Mucosa of descending colon (tissue), 3 donors: ENCODE measurements at regions not wholly inside any gene's neighbourhood (a gene's known extent, or its start where the extent isn't known, plus 50 kb on each side); places are given as distances from the start of the nearest gene placed in this dataset.

Source experiments
- ATAC-seq: fragments of 200-7000 bp; cut with Tn5 transposase; one replicate; pipeline ENCODE4 v1.9.1; 2020; ENCODE audit warnings: mild to moderate bottlenecking, moderate library complexity
- DNase-seq, 3 donors: peaks; one replicate each; pipeline ENCODE4 v3.0.0-alpha.2; 2020
- H3K36me3 ChIP-seq: fragments of 200-600 bp; one replicate; pipeline ENCODE4 v1.8.0; 2021; ENCODE audit warnings: low read depth, mild to moderate bottlenecking
- H3K4me1 ChIP-seq: fragments of 200-600 bp; one replicate; pipeline ENCODE4 v1.8.0; 2021; ENCODE audit warnings: low read depth, mild to moderate bottlenecking
- H3K4me3 ChIP-seq: fragments of 200-600 bp; one replicate; pipeline ENCODE4 v1.8.0; 2021; ENCODE audit warnings: mild to moderate bottlenecking
- H3K9me3 ChIP-seq: fragments of 200-600 bp; one replicate; pipeline ENCODE4 v1.8.0; 2021; ENCODE audit warnings: mild to moderate bottlenecking
- intact Hi-C, 2 donors: fragments of 100-400 bp; cut with DNase I in 1 of 2; cut with micrococcal nuclease in 1 of 2; formaldehyde crosslinking; loops; one replicate each; pipeline versions ENCODE4 v1.11.0 to v1.11.1; 2022; cut with DNase I, micrococcal nuclease
- TF ChIP-seq, protein P1 (sequence below): fragments of 200-600 bp; IDR thresholded peaks from one replicate; pipeline ENCODE4 v1.8.0; 2022; ENCODE audit warnings: antibody characterized with exemption, mild to moderate bottlenecking
- donor health status: DM: no; HTN: no; CAD: no; lungs with moderate emphysema.
- donor health status: DM: no; HTN: no; CAD: no.
- donor health status: DM: no; HTN: yes; CAD: no.

- intact Hi-C loops = no loop called here
- Histone ChIP-seq H3K4me3 (no peak overlapping the region), H3K36me3 (no peaks in the 10 kb centered on the region), H3K9me3 (no peaks in the 10 kb centered on the region), H3K4me1 (no peaks in the 10 kb centered on the region)
- TF ChIP-seq, protein P1, sequence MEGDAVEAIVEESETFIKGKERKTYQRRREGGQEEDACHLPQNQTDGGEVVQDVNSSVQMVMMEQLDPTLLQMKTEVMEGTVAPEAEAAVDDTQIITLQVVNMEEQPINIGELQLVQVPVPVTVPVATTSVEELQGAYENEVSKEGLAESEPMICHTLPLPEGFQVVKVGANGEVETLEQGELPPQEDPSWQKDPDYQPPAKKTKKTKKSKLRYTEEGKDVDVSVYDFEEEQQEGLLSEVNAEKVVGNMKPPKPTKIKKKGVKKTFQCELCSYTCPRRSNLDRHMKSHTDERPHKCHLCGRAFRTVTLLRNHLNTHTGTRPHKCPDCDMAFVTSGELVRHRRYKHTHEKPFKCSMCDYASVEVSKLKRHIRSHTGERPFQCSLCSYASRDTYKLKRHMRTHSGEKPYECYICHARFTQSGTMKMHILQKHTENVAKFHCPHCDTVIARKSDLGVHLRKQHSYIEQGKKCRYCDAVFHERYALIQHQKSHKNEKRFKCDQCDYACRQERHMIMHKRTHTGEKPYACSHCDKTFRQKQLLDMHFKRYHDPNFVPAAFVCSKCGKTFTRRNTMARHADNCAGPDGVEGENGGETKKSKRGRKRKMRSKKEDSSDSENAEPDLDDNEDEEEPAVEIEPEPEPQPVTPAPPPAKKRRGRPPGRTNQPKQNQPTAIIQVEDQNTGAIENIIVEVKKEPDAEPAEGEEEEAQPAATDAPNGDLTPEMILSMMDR = no peak
- ATAC-seq = no peak
- DNase-seq = no peak
These were observed 98.3 kb upstream of the CPNE8 start for GRCh38 chr12:39003541-39004155.

DNA sequence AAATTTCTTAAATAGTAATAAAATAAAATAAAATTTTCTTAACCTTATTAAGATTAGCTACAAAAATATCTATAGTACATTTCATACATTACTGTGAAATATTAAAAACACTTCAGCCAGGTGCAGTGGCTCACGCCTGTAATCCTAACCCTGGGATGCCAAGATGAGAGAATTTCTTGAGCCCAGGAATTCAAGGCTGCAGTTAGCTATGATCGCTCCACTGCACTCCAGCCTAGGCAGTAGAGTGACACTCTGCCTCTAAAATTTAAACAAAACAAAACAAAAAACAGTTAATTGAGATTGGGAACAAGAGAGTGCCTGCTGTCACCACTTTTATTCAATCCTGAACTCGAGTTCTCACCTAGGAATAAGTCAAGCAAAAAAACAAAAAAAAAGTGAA lies 95.0 kb upstream of the CPNE8 start:
- no peak for ATAC-seq
- Histone ChIP-seq H3K4me1 (no peaks in the 10 kb centered on the region), H3K36me3 (no peaks in the 10 kb centered on the region), H3K4me3 (no peak overlapping the region), H3K9me3 (no peaks in the 10 kb centered on the region)
- intact Hi-C loops = no loop called here
- DNase-seq = no peak
- TF ChIP-seq, protein P1 = no peak

DNA sequence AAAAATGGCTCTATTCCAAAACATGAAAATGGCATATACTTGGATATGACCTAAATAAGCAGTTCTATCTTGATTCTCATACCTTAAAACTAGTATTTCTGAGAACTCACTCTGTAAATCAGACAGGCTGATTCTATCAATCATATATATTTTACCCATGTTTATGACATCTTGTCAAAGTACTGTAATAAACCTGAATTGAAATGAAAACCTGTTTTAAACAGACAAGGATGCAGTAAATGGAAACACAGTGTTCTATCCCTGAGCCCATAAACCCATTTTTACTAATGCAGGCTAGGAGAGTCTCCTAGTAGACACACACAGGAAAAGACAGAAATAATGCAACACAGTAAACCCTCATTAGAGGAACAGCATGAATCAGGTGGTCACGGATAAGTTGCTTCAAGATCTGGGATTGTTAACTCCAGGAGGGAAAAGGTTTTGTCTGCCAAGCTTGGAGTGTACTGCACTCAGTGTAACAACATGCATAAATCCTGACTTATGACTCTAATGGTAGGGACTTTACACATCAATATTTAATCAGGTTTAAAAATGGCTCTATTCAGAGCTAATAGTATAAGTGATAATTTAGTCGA lies 93.6 kb upstream of the CPNE8 start:
- Histone ChIP-seq H3K36me3 (no peaks in the 10 kb centered on the region), H3K4me1 (no peaks in the 10 kb centered on the region), H3K4me3 (no peak overlapping the region), H3K9me3 (no peaks in the 10 kb centered on the region)
- intact Hi-C loops = no loop called here
- TF ChIP-seq, protein P1 = no peak
- DNase-seq = no peak
- no peak for ATAC-seq

DNA sequence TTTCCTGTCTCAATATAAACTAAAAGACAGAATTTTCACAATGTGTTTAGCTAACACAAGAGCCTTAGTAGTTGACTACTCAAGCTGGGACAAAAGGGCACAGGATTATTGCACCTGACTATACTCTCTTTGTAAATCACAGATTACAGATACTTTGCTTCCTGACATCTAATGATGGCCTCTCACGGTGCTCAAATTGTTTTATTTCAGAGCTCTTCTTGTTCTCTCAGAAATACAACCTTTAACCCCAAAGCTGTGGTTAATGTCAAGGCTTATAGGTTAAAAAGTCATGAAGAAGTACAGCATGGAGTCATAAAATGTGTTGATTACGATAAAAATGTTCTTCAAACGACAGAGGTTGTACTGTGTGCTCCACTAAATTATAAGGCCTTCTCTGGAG lies 89.9 kb upstream of the CPNE8 start:
- DNase-seq (no peak), ATAC-seq (no peak)
- Histone ChIP-seq H3K4me1 (no peaks in the 10 kb centered on the region), H3K4me3 (no peak overlapping the region), H3K9me3 (peaks cover 4% of the 10 kb centered on the region), H3K36me3 (no peaks in the 10 kb centered on the region)
- TF ChIP-seq, protein P1 = no peak
- intact Hi-C loops = no loop called here

- ATAC-seq (no peak), DNase-seq (no peak)
- no peak overlapping the region for H3K4me3 ChIP-seq
- H3K9me3 ChIP-seq = peaks cover 17% of the 10 kb centered on the region
- no peaks in the 10 kb centered on the region for H3K4me1 ChIP-seq
- H3K36me3 ChIP-seq = no peaks in the 10 kb centered on the region
- TF ChIP-seq, protein P1 = no peak
- intact Hi-C loops = no loop called here
These were observed 80.6 kb upstream of the CPNE8 start for GRCh38 chr12:38985961-38986360.
